HepG2 (cell line): ENCODE measurements at regions not wholly inside any gene's neighbourhood (a gene's known extent, or its start where the extent isn't known, plus 50 kb on each side); places are given as distances from the start of the nearest gene placed in this dataset.

Source experiments
- CTCF ChIP-seq: sonication (generic); formaldehyde crosslinking; IDR thresholded peaks from 2 replicates; pipeline ENCODE4 v1.5.0; 2020; ENCODE audit warnings: mild to moderate bottlenecking, missing genetic modification reagents, moderate library complexity
- POLR2A ChIP-seq, 2 experiments: IDR thresholded peaks; 2 replicates each; pipeline ENCODE4 v1.6.1; 2011; ENCODE audit warnings: low read depth in 2 of 2, low read length in 2 of 2, mild to moderate bottlenecking in 1 of 2, moderate library complexity in 1 of 2; ENCODE audit not compliant: insufficient read depth in 1 of 2
- ZNF292 ChIP-seq: sonication (generic); formaldehyde crosslinking; IDR thresholded peaks from 2 replicates; pipeline ENCODE4 v1.8.1; 2022; ENCODE audit warnings: mild to moderate bottlenecking, low read depth, missing genetic modification reagents, borderline replicate concordance

- TF ChIP-seq CTCF (CRISPR knock-in tag) (no peak), POLR2A (IDR thresholded peaks at IDR 0.05; ENCODE audit: insufficient read depth in 1 of 2, low read depth in 2 of 2, low read length in 2 of 2) (no peak), ZNF292 (CRISPR knock-in tag) (no peak)
Observed at GRCh38 chr2:207256476-207257207, 90.9 kb upstream of the KLF7 start.
